Nephron progenitor cell (in vitro differentiated cells): ENCODE measurements at regions not wholly inside any gene's neighbourhood (a gene's known extent, or its start where the extent isn't known, plus 50 kb on each side); places are given as distances from the start of the nearest gene placed in this dataset.

Experiments
- DNase-seq: peaks from one replicate; pipeline ENCODE4 v3.0.0; 2021
- H3K27ac Mint-ChIP-seq: 2 replicates; pipeline ENCODE4 v1.8.0; 2021; ENCODE audit warnings: mild to moderate bottlenecking, moderate library complexity, mixed read lengths
- H3K27me3 Mint-ChIP-seq: 2 replicates; pipeline ENCODE4 v1.8.0; 2021; ENCODE audit warnings: mild to moderate bottlenecking, low read depth, mixed read lengths; ENCODE audit not compliant: poor library complexity
- H3K36me3 Mint-ChIP-seq: 2 replicates; pipeline ENCODE4 v1.8.0; 2021; ENCODE audit warnings: low read depth, mixed read lengths
- H3K4me1 Mint-ChIP-seq: 2 replicates; pipeline ENCODE4 v1.8.0; 2021; ENCODE audit warnings: mixed read lengths
- H3K4me3 Mint-ChIP-seq: 2 replicates; pipeline ENCODE4 v1.8.0; 2021; ENCODE audit warnings: mild to moderate bottlenecking, moderate library complexity, mixed read lengths
- H3K9me3 Mint-ChIP-seq: 2 replicates; pipeline ENCODE4 v1.8.0; 2021; ENCODE audit warnings: mild to moderate bottlenecking, moderate library complexity, mixed read lengths
- TF ChIP-seq, protein P1 (sequence below): fragments of 200-600 bp; sonication (generic); IDR thresholded peaks from 2 replicates; pipeline ENCODE4 v1.5.0; 2021; ENCODE audit warnings: antibody characterized with exemption

DNA sequence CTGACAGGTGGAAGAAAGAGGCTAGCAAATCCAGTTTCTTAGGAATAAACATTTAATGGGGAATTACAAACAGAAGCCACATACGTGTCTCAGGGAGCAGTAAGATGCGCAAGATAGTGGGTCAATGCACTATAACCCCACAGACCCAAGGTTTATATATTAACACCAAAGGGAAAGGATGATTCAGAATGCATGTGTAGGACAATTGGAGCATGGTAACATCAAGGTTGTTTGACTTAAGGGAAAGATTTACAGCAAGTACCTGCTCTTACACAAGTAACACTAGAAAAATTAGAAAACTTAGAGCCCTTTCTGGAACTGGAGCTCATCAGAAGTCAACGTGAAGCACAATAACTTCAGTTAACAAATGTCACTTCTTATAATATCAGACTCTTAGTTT lies 161.1 kb upstream of the ZWINT start:
- TF ChIP-seq, protein P1, sequence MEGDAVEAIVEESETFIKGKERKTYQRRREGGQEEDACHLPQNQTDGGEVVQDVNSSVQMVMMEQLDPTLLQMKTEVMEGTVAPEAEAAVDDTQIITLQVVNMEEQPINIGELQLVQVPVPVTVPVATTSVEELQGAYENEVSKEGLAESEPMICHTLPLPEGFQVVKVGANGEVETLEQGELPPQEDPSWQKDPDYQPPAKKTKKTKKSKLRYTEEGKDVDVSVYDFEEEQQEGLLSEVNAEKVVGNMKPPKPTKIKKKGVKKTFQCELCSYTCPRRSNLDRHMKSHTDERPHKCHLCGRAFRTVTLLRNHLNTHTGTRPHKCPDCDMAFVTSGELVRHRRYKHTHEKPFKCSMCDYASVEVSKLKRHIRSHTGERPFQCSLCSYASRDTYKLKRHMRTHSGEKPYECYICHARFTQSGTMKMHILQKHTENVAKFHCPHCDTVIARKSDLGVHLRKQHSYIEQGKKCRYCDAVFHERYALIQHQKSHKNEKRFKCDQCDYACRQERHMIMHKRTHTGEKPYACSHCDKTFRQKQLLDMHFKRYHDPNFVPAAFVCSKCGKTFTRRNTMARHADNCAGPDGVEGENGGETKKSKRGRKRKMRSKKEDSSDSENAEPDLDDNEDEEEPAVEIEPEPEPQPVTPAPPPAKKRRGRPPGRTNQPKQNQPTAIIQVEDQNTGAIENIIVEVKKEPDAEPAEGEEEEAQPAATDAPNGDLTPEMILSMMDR, result no peak
- no peaks in the 10 kb centered on the region for H3K4me1 Mint-ChIP-seq
- no peaks in the 10 kb centered on the region for H3K9me3 Mint-ChIP-seq
- H3K36me3 Mint-ChIP-seq, result no peaks in the 10 kb centered on the region
- H3K4me3 Mint-ChIP-seq, result no peak overlapping the region
- no peak for DNase-seq
- H3K27me3 Mint-ChIP-seq, result no peaks in the 10 kb centered on the region
- no peak overlapping the region for H3K27ac Mint-ChIP-seq

GRCh38 chr10:56508562-56508961 lies 147.5 kb upstream of the ZWINT start:
- Mint-ChIP-seq H3K27ac (no peak overlapping the region), H3K4me1 (no peaks in the 10 kb centered on the region), H3K9me3 (peaks cover 3% of the 10 kb centered on the region), H3K36me3 (no peaks in the 10 kb centered on the region), H3K4me3 (no peak overlapping the region), H3K27me3 (no peaks in the 10 kb centered on the region)
- no peak for DNase-seq
- TF ChIP-seq, protein P1, result no peak

- TF ChIP-seq, protein P1, result no peak
- DNase-seq, result no peak
- Mint-ChIP-seq H3K9me3 (peaks cover 3% of the 10 kb centered on the region), H3K36me3 (no peaks in the 10 kb centered on the region), H3K27me3 (no peaks in the 10 kb centered on the region), H3K4me1 (no peaks in the 10 kb centered on the region), H3K27ac (no peak overlapping the region), H3K4me3 (no peak overlapping the region)
Observed at GRCh38 chr10:56507033-56507432, 146.0 kb upstream of the ZWINT start.

DNA sequence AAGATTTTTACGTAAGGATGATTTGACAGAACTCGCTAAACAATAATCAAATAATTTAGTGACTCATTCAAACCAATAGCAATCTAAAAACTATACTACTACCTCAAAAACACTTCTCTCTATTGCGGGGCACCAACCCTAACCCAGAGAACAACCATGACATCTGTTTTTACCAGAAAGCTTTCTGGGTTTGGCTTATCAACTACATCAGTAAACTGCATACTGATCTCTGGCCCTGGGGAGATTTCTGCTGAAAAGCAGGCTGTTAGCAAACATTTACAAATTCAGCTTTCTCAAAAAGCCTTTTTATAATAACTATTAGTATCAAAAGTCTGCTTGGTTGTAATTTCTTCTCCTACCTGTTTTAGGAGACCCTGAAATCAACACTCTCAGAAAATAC lies 144.5 kb upstream of the ZWINT start:
- Mint-ChIP-seq H3K27ac (no peak overlapping the region), H3K9me3 (peaks cover 3% of the 10 kb centered on the region), H3K36me3 (no peaks in the 10 kb centered on the region), H3K27me3 (no peaks in the 10 kb centered on the region), H3K4me1 (no peaks in the 10 kb centered on the region), H3K4me3 (no peak overlapping the region)
- DNase-seq, result no peak
- TF ChIP-seq, protein P1, result no peak

DNA sequence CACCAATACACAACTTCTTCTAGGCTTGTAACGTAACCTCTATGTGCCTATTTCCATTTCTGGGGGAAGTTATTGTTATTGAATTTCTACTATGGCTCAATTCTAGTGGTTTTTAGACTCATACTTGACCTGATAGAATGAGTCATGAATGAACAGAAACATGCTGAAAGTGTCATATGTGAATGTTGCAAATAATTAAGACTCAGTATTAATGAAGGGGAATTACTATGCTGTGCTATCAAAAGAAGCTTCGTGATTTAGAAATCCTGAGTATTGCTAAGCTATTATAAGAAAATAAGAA lies 135.1 kb upstream of the ZWINT start:
- TF ChIP-seq, protein P1, result no peak

GRCh38 chr10:56487746-56488145 lies 126.7 kb upstream of the ZWINT start:
- no peak overlapping the region for H3K27ac Mint-ChIP-seq
- H3K4me1 Mint-ChIP-seq, result no peaks in the 10 kb centered on the region
- H3K9me3 Mint-ChIP-seq, result peaks cover 6% of the 10 kb centered on the region
- no peak overlapping the region for H3K4me3 Mint-ChIP-seq
- no peaks in the 10 kb centered on the region for H3K27me3 Mint-ChIP-seq
- TF ChIP-seq, protein P1, result no peak
- no peak for DNase-seq
- no peaks in the 10 kb centered on the region for H3K36me3 Mint-ChIP-seq

More for the DNA sequence above, 135.1 kb upstream of the ZWINT start:
- H3K36me3 Mint-ChIP-seq, result no peaks in the 10 kb centered on the region
- H3K9me3 Mint-ChIP-seq, result no peaks in the 10 kb centered on the region
- DNase-seq, result no peak
- no peak overlapping the region for H3K27ac Mint-ChIP-seq
- H3K4me1 Mint-ChIP-seq, result no peaks in the 10 kb centered on the region
- H3K4me3 Mint-ChIP-seq, result no peak overlapping the region
- no peaks in the 10 kb centered on the region for H3K27me3 Mint-ChIP-seq
